ENCODE measurements at regions not wholly inside any gene's neighbourhood (a gene's known extent, or its start where the extent isn't known, plus 50 kb on each side); places are given as distances from the start of the nearest gene placed in this dataset.

DNA sequence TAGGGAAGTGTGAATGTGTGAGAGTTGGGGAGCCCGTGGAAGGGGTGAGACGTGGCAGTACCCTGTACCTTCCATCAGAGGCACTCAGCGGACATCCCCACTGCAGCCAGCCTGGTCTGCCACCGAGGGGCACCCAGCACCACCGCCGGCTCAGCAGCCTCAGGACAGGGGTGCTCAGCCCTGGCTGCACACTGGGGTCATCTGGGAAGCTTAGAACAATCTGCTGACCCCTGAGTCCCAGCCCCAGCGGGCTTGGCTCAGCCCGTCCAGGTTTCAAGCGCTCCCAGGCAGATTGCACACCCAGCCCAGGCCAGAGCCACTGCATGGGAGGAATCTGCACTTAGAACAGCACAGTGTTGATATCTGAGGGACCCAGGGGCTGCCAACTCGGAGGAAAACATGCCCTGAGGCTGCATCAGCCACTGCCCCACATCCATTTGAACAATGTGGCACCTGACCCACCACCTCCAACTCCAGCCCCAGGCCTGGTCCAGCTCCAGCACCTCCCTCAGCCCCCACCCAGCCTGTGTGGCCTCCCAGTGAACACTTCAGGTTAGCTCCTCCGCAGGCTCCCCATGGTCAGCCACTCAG, 147.1 kb upstream of the OTOS start:
- H4K20me1 ChIP-seq (ENCODE audit: insufficient read depth), result no peaks in the 10 kb centered on the region
- TF ChIP-seq EZH2phosphoT487 (IDR thresholded peaks at IDR 0.05; ENCODE audit: insufficient read depth, low read depth) (no peak), EZH2 (IDR thresholded peaks at IDR 0.05; ENCODE audit: insufficient read depth, poor library complexity, severe bottlenecking) (no peak)
- WGBS, 2 experiments (ENCODE audit: low coverage in 1 of 2, low lambda C conversion rate in 2 of 2, missing lambda C conversion rate in 2 of 2), result 41 to 51% methylated on average over 10 to 11 of the region's 11 CpGs

DNA sequence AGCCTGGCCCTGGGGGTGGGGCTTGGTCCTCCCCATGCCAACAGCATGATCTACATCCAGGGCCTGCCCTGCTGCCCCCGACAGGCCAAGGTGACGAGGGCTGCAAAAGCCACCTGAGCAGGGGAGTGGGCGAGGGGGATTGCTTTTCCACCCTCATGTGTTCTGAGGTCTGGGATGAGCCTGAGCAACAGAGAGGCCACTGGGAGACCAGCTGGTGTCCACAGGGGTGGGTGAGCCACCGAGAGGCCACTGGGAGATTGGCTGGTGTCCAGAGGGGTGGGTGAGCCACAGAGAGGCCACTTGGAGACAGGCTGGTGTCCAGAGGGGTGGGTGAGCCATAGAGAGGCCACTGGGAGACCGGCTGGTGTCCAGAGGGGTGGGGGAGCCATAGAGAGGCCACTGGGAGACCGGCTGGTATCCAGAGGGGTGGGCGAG, 147.4 kb upstream of the GPC1 start:
- 31 to 49% methylated on average over 6 to 7 of the region's 7 CpGs for WGBS, 2 experiments (ENCODE audit: low coverage in 1 of 2, low lambda C conversion rate in 2 of 2, missing lambda C conversion rate in 2 of 2)
- no peaks in the 10 kb centered on the region for H3K36me3 ChIP-seq (ENCODE audit: low read depth)
- TF ChIP-seq EZH2phosphoT487 (IDR thresholded peaks at IDR 0.05; ENCODE audit: insufficient read depth, low read depth) (no peak), EZH2 (IDR thresholded peaks at IDR 0.05; ENCODE audit: insufficient read depth, poor library complexity, severe bottlenecking) (no peak)

More for the DNA sequence above, 147.1 kb upstream of the OTOS start:
- Histone ChIP-seq H3K79me2 (ENCODE audit: insufficient read depth) (no peaks in the 10 kb centered on the region), H3K4me2 (ENCODE audit: unreplicated experiment) (no peak overlapping the region), H3K9me3 (ENCODE audit: low read depth) (no peaks in the 10 kb centered on the region), H3K9ac (no peak overlapping the region), H3K36me3 (ENCODE audit: low read depth) (no peaks in the 10 kb centered on the region), H3K27me3 (replicated peaks; ENCODE audit: insufficient read depth) (peaks cover 10% of the 10 kb centered on the region), H3F3A (ENCODE audit: insufficient read depth) (no peaks in the 10 kb centered on the region), H3K9me2 (ENCODE audit: insufficient read depth) (no peaks in the 10 kb centered on the region), H3K4me1 (ENCODE audit: insufficient read depth) (no peaks in the 10 kb centered on the region), H3K4me3 (no peak overlapping the region), H3K27ac (no peak overlapping the region), H2AFZ (no peak overlapping the region)
- no peak for DNase-seq
- in situ Hi-C loops (cut with MboI), result no loop called here

DNA sequence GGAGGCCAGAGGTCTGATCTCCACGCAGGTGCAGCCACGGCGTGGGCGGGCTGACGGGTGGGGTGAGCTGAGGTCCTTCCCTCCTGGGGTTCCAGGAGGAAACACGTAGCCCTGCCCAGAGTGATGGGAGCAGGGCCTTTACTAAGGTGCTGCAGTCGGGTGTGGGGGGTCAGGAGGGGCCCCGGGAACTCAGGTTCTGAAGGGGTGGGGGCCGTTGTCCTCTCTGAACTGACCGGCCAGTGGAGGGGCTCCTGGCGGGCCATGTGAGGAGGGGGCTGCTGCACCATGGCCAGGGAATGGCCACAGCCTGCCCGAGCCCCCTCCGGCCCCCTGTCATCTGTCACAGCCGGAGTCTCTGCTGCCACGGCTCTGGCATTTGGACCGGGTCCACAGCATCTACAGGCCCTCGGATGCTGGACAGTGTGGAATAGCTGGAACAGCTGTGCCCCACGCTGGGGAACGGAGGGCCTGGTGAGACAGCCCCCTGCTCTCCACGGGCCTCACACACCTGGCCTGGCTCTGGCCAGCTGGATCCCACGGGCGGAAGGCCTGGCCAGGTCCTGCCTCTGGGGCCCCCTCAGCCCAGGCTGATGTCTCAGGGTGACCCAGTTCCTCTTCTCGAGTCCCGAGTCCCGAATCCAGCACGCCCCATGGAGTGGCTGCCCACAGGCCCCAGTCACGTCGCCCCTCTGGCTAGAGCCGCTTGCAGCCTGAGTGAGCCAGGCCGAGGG, 145.6 kb upstream of the GPC1 start:
- no peaks in the 10 kb centered on the region for H4K20me1 ChIP-seq (ENCODE audit: insufficient read depth)
- H3K4me1 ChIP-seq (ENCODE audit: insufficient read depth), result no peaks in the 10 kb centered on the region
- WGBS, 2 experiments (ENCODE audit: low coverage in 1 of 2, low lambda C conversion rate in 2 of 2, missing lambda C conversion rate in 2 of 2), result 69 to 72% methylated on average over 24 to 25 of the region's 30 CpGs
- no peak overlapping the region for H3K4me3 ChIP-seq
- H3K27ac ChIP-seq, result no peak overlapping the region
- no peaks in the 10 kb centered on the region for H3F3A ChIP-seq (ENCODE audit: insufficient read depth)
- TF ChIP-seq EZH2 (IDR thresholded peaks at IDR 0.05; ENCODE audit: insufficient read depth, poor library complexity, severe bottlenecking) (no peak), EZH2phosphoT487 (IDR thresholded peaks at IDR 0.05; ENCODE audit: insufficient read depth, low read depth) (no peak)
- no peaks in the 10 kb centered on the region for H3K9me3 ChIP-seq (ENCODE audit: low read depth)
- in situ Hi-C loops (cut with MboI), result no loop called here
- H3K27me3 ChIP-seq (replicated peaks; ENCODE audit: insufficient read depth), result peaks cover 19% of the 10 kb centered on the region
- DNase-seq, result no peak
- no peak overlapping the region for H2AFZ ChIP-seq
- H3K9me2 ChIP-seq (ENCODE audit: insufficient read depth), result no peaks in the 10 kb centered on the region
- H3K36me3 ChIP-seq (ENCODE audit: low read depth), result no peaks in the 10 kb centered on the region
- H3K79me2 ChIP-seq (ENCODE audit: insufficient read depth), result no peaks in the 10 kb centered on the region
- H3K4me2 ChIP-seq (ENCODE audit: unreplicated experiment), result no peak overlapping the region
- H3K9ac ChIP-seq, result no peak overlapping the region

More for the DNA sequence above, 147.4 kb upstream of the GPC1 start:
- no peak overlapping the region for H3K9ac ChIP-seq
- no peaks in the 10 kb centered on the region for H3F3A ChIP-seq (ENCODE audit: insufficient read depth)
- H3K4me2 ChIP-seq (ENCODE audit: unreplicated experiment), result no peak overlapping the region
- in situ Hi-C loops (cut with MboI), result no loop called here
- H3K9me2 ChIP-seq (ENCODE audit: insufficient read depth), result no peaks in the 10 kb centered on the region
- H3K27me3 ChIP-seq (replicated peaks; ENCODE audit: insufficient read depth), result peaks cover 10% of the 10 kb centered on the region
- H3K79me2 ChIP-seq (ENCODE audit: insufficient read depth), result no peaks in the 10 kb centered on the region
- no peaks in the 10 kb centered on the region for H4K20me1 ChIP-seq (ENCODE audit: insufficient read depth)
- no peak overlapping the region for H3K27ac ChIP-seq
- no peak overlapping the region for H3K4me3 ChIP-seq
- no peak overlapping the region for H2AFZ ChIP-seq
- H3K4me1 ChIP-seq (ENCODE audit: insufficient read depth), result no peaks in the 10 kb centered on the region
- DNase-seq, result no peak
- no peaks in the 10 kb centered on the region for H3K9me3 ChIP-seq (ENCODE audit: low read depth)

DNA sequence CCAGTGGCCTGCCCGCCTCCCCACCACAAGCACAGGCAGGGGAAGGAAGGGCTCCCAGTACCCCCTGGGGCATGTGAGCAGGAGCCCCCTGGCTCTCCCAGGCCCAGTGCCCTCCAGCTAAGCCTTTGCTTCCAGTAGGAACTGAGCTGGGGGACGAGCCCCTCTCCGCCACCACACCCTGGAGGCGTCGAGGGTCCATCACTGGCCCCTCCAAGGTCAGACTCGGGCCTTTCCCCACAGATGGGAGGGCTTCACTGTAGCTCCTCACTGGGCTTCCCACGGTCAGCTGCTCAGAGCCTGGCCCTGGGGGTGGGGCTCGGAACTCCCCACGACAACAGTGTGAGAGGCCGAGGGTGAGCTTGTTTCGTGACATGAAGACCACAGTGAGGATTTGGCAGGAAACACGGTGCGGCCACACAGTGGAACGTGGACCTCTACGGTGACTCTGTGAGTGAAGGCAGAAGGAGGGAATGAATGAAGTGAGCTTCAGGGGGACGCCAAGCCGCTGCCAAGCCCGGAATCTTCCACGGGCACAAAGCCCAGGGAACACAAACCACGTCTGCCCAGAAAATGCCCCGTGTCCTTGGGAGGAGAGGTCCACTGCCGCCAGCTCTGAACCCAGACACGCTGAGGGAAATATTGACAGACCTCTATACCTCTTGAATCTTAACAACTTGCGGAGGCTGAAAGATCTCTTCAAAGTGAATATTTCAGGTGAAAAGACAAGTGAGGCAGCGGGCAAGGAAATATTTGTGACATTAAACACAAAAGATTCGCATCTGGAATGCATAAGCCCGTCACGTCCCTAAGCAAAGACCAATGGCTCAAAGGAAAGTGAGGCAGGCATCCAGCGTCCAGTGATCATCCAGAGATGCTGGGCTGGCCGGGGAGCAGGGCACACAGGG, 144.8 kb upstream of the GPC1 start:
- Histone ChIP-seq H3F3A (ENCODE audit: insufficient read depth) (no peaks in the 10 kb centered on the region), H3K27me3 (replicated peaks; ENCODE audit: insufficient read depth) (peaks cover 24% of the 10 kb centered on the region), H3K4me3 (no peak overlapping the region), H3K27ac (no peak overlapping the region), H3K4me1 (ENCODE audit: insufficient read depth) (no peaks in the 10 kb centered on the region), H3K36me3 (ENCODE audit: low read depth) (no peaks in the 10 kb centered on the region), H4K20me1 (ENCODE audit: insufficient read depth) (no peaks in the 10 kb centered on the region), H3K4me2 (ENCODE audit: unreplicated experiment) (no peak overlapping the region), H3K9me3 (ENCODE audit: low read depth) (no peaks in the 10 kb centered on the region), H3K9ac (no peak overlapping the region), H3K9me2 (ENCODE audit: insufficient read depth) (no peaks in the 10 kb centered on the region), H3K79me2 (ENCODE audit: insufficient read depth) (no peaks in the 10 kb centered on the region), H2AFZ (no peak overlapping the region)
- WGBS, 2 experiments (ENCODE audit: low coverage in 1 of 2, low lambda C conversion rate in 2 of 2, missing lambda C conversion rate in 2 of 2), result 71 to 73% methylated on average over 29 of the region's 30 CpGs
- TF ChIP-seq EZH2phosphoT487 (IDR thresholded peaks at IDR 0.05; ENCODE audit: insufficient read depth, low read depth) (no peak), EZH2 (IDR thresholded peaks at IDR 0.05; ENCODE audit: insufficient read depth, poor library complexity, severe bottlenecking) (no peak)
- no peak for DNase-seq
- in situ Hi-C loops (cut with MboI), result no loop called here

Data from GM23248 (cell line).